ENCODE measurements at regions not wholly inside any gene's neighbourhood (a gene's known extent, or its start where the extent isn't known, plus 50 kb on each side); places are given as distances from the start of the nearest gene placed in this dataset.

- no peak for TF ChIP-seq EZH2 (IDR thresholded peaks at IDR 0.05; ENCODE audit: insufficient read depth, poor library complexity, severe bottlenecking)
- no peak for TF ChIP-seq EZH2phosphoT487 (IDR thresholded peaks at IDR 0.05; ENCODE audit: insufficient read depth, low read depth)
Measured at GRCh38 chr2:56465491-56465890, 281.7 kb downstream of the CCDC85A start.

Data from GM23248 (cell line).